Chondrocyte (in vitro differentiated cells): ENCODE measurements at regions not wholly inside any gene's neighbourhood (a gene's known extent, or its start where the extent isn't known, plus 50 kb on each side); places are given as distances from the start of the nearest gene placed in this dataset.

ENCODE experiments used
- DNase-seq: peaks from one replicate; pipeline ENCODE4 v3.0.0; 2021; ENCODE audit warnings: mixed read lengths, low spot score
- H3K27ac Mint-ChIP-seq: one replicate; pipeline ENCODE4 v1.8.0; 2021; ENCODE audit warnings: mild to moderate bottlenecking, moderate library complexity, mixed read lengths; ENCODE audit not compliant: unreplicated experiment
- H3K27me3 Mint-ChIP-seq: 2 replicates; pipeline ENCODE4 v1.8.0; 2021; ENCODE audit warnings: low read depth, mixed read lengths
- H3K36me3 Mint-ChIP-seq: 2 replicates; pipeline ENCODE4 v1.8.0; 2021; ENCODE audit warnings: low read depth, mixed read lengths
- H3K4me1 Mint-ChIP-seq: 2 replicates; pipeline ENCODE4 v1.8.0; 2021; ENCODE audit warnings: low read depth, mild to moderate bottlenecking, mixed read lengths
- H3K4me3 Mint-ChIP-seq: one replicate; pipeline ENCODE4 v1.8.0; 2021; ENCODE audit warnings: mild to moderate bottlenecking, moderate library complexity, mixed read lengths; ENCODE audit not compliant: unreplicated experiment
- H3K9me3 Mint-ChIP-seq: 2 replicates; pipeline ENCODE4 v1.8.0; 2021; ENCODE audit warnings: low read depth, mixed read lengths
- TF ChIP-seq, protein P1 (sequence below): fragments of 200-600 bp; sonication (generic); IDR thresholded peaks from 2 replicates; pipeline ENCODE4 v1.5.0; 2021; ENCODE audit warnings: antibody characterized with exemption, mild to moderate bottlenecking, moderate library complexity

DNA sequence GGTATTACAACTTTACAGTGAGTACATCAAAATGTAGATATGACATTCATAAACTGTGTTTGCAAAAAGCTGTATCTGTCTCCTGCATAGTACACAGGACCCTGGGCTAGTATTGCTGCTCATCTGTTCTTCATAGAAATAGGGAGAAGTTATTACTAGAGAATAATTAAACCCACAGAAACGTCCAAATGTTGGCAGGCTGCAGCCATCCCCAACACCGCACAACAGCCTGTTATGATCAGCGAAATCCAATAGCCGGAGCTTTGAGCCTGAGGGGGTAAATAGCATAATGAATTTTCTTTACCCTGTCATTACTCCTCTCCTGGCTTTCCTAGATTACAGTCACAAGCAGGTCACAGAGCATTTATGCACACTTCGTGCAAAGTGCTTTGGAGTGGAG lies 178.0 kb downstream of the DACT1 start:
- DNase-seq, result no peak
- peaks cover 5% of the 10 kb centered on the region for H3K36me3 Mint-ChIP-seq
- peaks cover 82% of the 10 kb centered on the region for H3K4me1 Mint-ChIP-seq
- no peak overlapping the region for H3K4me3 Mint-ChIP-seq
- H3K9me3 Mint-ChIP-seq, result no peaks in the 10 kb centered on the region
- TF ChIP-seq, protein P1, sequence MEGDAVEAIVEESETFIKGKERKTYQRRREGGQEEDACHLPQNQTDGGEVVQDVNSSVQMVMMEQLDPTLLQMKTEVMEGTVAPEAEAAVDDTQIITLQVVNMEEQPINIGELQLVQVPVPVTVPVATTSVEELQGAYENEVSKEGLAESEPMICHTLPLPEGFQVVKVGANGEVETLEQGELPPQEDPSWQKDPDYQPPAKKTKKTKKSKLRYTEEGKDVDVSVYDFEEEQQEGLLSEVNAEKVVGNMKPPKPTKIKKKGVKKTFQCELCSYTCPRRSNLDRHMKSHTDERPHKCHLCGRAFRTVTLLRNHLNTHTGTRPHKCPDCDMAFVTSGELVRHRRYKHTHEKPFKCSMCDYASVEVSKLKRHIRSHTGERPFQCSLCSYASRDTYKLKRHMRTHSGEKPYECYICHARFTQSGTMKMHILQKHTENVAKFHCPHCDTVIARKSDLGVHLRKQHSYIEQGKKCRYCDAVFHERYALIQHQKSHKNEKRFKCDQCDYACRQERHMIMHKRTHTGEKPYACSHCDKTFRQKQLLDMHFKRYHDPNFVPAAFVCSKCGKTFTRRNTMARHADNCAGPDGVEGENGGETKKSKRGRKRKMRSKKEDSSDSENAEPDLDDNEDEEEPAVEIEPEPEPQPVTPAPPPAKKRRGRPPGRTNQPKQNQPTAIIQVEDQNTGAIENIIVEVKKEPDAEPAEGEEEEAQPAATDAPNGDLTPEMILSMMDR, result no peak
- peak overlapping the region; percentile 90 for H3K27ac Mint-ChIP-seq
- H3K27me3 Mint-ChIP-seq, result no peaks in the 10 kb centered on the region

DNA sequence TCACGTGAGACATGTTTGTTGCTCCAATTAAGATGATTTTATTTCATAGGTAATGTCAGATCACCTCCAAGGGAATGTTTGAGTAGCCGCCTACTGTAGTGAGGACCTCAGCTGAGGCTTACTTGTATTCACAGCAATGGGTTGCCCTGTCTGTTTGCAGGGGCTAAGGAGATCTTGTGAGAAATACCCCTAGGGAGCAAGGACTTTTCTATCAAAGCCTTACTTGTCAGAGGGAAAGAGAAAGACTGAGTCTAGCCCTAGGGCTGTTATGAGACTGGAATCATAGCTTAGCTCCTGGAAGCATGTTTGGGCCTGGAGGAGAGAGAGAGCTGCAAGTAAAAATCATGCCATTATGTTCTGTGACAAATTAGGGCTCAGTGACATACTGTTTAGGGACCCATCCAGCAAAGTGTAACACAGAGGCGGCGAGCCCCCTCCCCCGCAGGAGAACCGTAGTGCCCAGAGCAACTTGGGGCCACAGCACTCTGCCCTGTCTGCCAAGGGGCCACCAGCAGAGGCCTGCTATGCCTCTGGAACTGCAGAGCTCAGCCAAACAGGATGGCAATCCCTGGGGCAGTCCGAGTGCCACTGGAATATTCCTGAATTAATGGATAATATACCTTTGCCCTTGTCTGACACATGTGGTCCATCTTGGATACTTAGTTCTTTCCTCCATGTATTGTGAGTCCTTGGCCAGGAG lies 178.8 kb downstream of the DACT1 start:
- Mint-ChIP-seq H3K4me1 (peaks cover 80% of the 10 kb centered on the region), H3K36me3 (peaks cover 5% of the 10 kb centered on the region), H3K9me3 (no peaks in the 10 kb centered on the region), H3K27ac (peak overlapping the region; percentile 90), H3K4me3 (no peak overlapping the region), H3K27me3 (no peaks in the 10 kb centered on the region)
- no peak for DNase-seq
- TF ChIP-seq, protein P1, result no peak

DNA sequence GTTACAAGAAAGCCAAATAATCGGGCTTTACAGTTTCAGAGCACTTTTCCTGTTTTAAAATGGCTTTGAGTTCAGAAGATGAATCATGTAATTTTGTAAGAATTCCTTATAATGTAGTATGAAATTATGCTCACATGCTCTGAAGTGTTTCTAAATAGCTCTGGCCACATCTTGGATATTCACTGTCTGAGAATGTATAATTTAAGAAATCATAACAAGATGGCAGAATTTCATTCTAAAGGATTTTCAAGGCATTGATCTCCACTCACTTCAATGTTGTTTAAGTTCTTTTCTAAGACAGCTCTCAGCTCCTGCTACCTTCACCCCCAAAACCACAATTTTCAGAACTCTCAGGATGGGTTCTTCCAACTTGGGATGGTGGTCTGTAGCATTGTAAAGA lies 180.1 kb downstream of the DACT1 start:
- Mint-ChIP-seq H3K4me3 (peak overlapping the region; percentile 36), H3K9me3 (no peaks in the 10 kb centered on the region), H3K36me3 (peaks cover 5% of the 10 kb centered on the region), H3K27ac (peak overlapping the region; percentile 90), H3K27me3 (no peaks in the 10 kb centered on the region), H3K4me1 (peaks cover 68% of the 10 kb centered on the region)
- TF ChIP-seq, protein P1, result no peak
- no peak for DNase-seq

DNA sequence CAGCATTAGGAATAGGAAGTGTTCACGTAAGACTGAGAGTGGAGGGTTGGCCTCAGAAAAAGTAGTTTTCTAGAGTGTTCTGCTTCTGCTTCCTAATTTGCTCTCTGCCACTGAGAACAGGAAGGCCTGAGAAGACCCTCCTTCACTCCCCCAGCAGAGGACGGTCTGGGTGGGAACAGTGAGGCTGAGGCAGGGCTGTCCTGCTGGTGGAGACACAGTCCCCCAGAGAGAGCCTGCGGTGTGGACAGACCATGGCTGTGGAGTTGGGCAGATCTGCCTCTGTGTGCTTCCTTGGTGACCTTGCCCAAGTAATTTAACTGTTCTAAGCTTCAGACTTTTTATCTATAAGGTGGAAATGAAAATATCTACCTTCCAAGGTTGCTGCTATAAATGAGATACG lies 182.3 kb downstream of the DACT1 start:
- Mint-ChIP-seq H3K27ac (no peak overlapping the region), H3K36me3 (peaks cover 5% of the 10 kb centered on the region), H3K4me3 (no peak overlapping the region), H3K27me3 (no peaks in the 10 kb centered on the region), H3K9me3 (no peaks in the 10 kb centered on the region), H3K4me1 (peaks cover 57% of the 10 kb centered on the region)
- TF ChIP-seq, protein P1, result no peak
- DNase-seq, result no peak

DNA sequence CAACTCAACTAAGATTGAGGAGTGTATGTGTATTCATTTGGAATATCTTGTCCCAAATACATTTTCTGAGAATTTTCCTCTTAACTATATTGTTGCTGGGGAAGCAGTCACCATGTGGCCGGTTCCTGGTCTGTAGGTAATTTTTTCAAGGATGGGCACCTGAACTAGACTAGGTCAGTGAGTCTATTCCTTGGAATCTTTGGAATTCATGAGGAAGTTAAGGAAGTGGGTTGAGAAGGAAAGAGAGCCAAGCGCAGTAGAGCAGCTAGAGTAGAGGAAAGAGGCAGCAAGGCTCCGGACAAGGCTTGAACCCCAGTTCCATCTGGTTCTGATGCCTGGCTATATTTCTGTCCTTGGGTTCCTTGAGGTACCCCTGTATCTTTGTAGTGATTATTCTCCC lies 183.7 kb downstream of the DACT1 start:
- H3K27me3 Mint-ChIP-seq, result no peaks in the 10 kb centered on the region
- H3K4me1 Mint-ChIP-seq, result peaks cover 49% of the 10 kb centered on the region
- H3K9me3 Mint-ChIP-seq, result peaks cover 4% of the 10 kb centered on the region
- peaks cover 5% of the 10 kb centered on the region for H3K36me3 Mint-ChIP-seq
- TF ChIP-seq, protein P1, result no peak
- H3K4me3 Mint-ChIP-seq, result no peak overlapping the region
- no peak overlapping the region for H3K27ac Mint-ChIP-seq
- DNase-seq, result no peak
